ENCODE measurements at regions not wholly inside any gene's neighbourhood (a gene's known extent, or its start where the extent isn't known, plus 50 kb on each side); places are given as distances from the start of the nearest gene placed in this dataset.

- Mint-ChIP-seq H3K4me3 (peak overlapping the region; percentile 43), H3K27me3 (ENCODE audit: insufficient read depth) (peaks cover 2% of the 10 kb centered on the region; the same call in 1 of the 2 replicates), H3K36me3 (ENCODE audit: low read depth) (no peaks in the 10 kb centered on the region), H3K27ac (peak overlapping the region; percentile 8; the same call in 1 of the 2 replicates), H3K9me3 (no peaks in the 10 kb centered on the region), H3K4me1 (ENCODE audit: low read depth) (peaks cover 86% of the 10 kb centered on the region)
- no peak for DNase-seq
- TF ChIP-seq CTCF (IDR thresholded peaks at IDR 0.05): no peak
These were observed 357.0 kb upstream of the PTBP2 start for GRCh38 chr1:96364576-96364975.

- peaks cover 2% of the 10 kb centered on the region; the same call in 1 of the 2 replicates for H3K27me3 Mint-ChIP-seq (ENCODE audit: insufficient read depth)
- no peaks in the 10 kb centered on the region for H3K9me3 Mint-ChIP-seq
- no peak overlapping the region; the same call in 1 of the 2 replicates for H3K27ac Mint-ChIP-seq
- no peak for DNase-seq
- no peak for TF ChIP-seq CTCF (IDR thresholded peaks at IDR 0.05)
- H3K36me3 Mint-ChIP-seq (ENCODE audit: low read depth): no peaks in the 10 kb centered on the region
- peak overlapping the region; percentile 43 for H3K4me3 Mint-ChIP-seq
- peaks cover 89% of the 10 kb centered on the region for H3K4me1 Mint-ChIP-seq (ENCODE audit: low read depth)
These were observed 356.5 kb upstream of the PTBP2 start for GRCh38 chr1:96365076-96365475.

- Mint-ChIP-seq H3K4me1 (ENCODE audit: low read depth) (peaks cover 89% of the 10 kb centered on the region), H3K9me3 (no peaks in the 10 kb centered on the region)
These were observed 355.8 kb upstream of the PTBP2 start for GRCh38 chr1:96365596-96366390.

GRCh38 chr1:96366516-96366915, 355.1 kb upstream of the PTBP2 start:
- no peak overlapping the region for H3K27ac Mint-ChIP-seq
- peak; percentile 8 for DNase-seq
- peaks cover 88% of the 10 kb centered on the region for H3K4me1 Mint-ChIP-seq (ENCODE audit: low read depth)
- H3K4me3 Mint-ChIP-seq: no peak overlapping the region
- no peaks in the 10 kb centered on the region for H3K9me3 Mint-ChIP-seq
- no peaks in the 10 kb centered on the region for H3K36me3 Mint-ChIP-seq (ENCODE audit: low read depth)
- no peaks in the 10 kb centered on the region for H3K27me3 Mint-ChIP-seq (ENCODE audit: insufficient read depth)
- TF ChIP-seq CTCF (IDR thresholded peaks at IDR 0.05): no peak

More at GRCh38 chr1:96365596-96366390, 355.8 kb upstream of the PTBP2 start:
- TF ChIP-seq CTCF (IDR thresholded peaks at IDR 0.05): no peak
- no peak for DNase-seq
- H3K27ac Mint-ChIP-seq: no peak overlapping the region
- H3K4me3 Mint-ChIP-seq: no peak overlapping the region
- peaks cover 2% of the 10 kb centered on the region; the same call in 1 of the 2 replicates for H3K27me3 Mint-ChIP-seq (ENCODE audit: insufficient read depth)
- no peaks in the 10 kb centered on the region for H3K36me3 Mint-ChIP-seq (ENCODE audit: low read depth)

GRCh38 chr1:96367791-96368190, 353.8 kb upstream of the PTBP2 start:
- Mint-ChIP-seq H3K4me1 (ENCODE audit: low read depth) (peaks cover 76% of the 10 kb centered on the region), H3K36me3 (ENCODE audit: low read depth) (no peaks in the 10 kb centered on the region), H3K4me3 (no peak overlapping the region), H3K9me3 (no peaks in the 10 kb centered on the region), H3K27ac (no peak overlapping the region), H3K27me3 (ENCODE audit: insufficient read depth) (no peaks in the 10 kb centered on the region)
- DNase-seq: no peak
- no peak for TF ChIP-seq CTCF (IDR thresholded peaks at IDR 0.05)
